Astrocyte (in vitro differentiated cells and primary cell): ENCODE measurements at regions not wholly inside any gene's neighbourhood (a gene's known extent, or its start where the extent isn't known, plus 50 kb on each side); places are given as distances from the start of the nearest gene placed in this dataset.
"Not testable (repeated sequence)": the region's sequence is repeated elsewhere in the genome, so short reads cannot be mapped to it uniquely, and the experiment has no call there.

Experiments used
- CTCF ChIP-seq: IDR thresholded peaks from 2 replicates; pipeline ENCODE4 v1.5.1; 2011; ENCODE audit warnings: low read depth, mild to moderate bottlenecking, inconsistent platforms, low read length, moderate library complexity; ENCODE audit not compliant: insufficient read depth
- EZH2 ChIP-seq: IDR thresholded peaks from 2 replicates; pipeline ENCODE4 v1.6.1; 2012; ENCODE audit warnings: mild to moderate bottlenecking, low read length, inconsistent platforms; ENCODE audit not compliant: insufficient read depth

GRCh38 chr6:58003417-58004167, 686.2 kb downstream of the PRIM2 start:
- not testable (repeated sequence) for TF ChIP-seq CTCF, EZH2
